NK-92 treated with Interleukin-12 subunit alpha and Interleukin-12 subunit beta, amount 100 ng/mL, for 24 hours (cell line): ENCODE measurements at regions not wholly inside any gene's neighbourhood (a gene's known extent, or its start where the extent isn't known, plus 50 kb on each side); places are given as distances from the start of the nearest gene placed in this dataset.

Source experiments
- DNase-seq: peaks from one replicate; lab custom pipeline; 2025; lab: John Stamatoyannopoulos, UW

DNA sequence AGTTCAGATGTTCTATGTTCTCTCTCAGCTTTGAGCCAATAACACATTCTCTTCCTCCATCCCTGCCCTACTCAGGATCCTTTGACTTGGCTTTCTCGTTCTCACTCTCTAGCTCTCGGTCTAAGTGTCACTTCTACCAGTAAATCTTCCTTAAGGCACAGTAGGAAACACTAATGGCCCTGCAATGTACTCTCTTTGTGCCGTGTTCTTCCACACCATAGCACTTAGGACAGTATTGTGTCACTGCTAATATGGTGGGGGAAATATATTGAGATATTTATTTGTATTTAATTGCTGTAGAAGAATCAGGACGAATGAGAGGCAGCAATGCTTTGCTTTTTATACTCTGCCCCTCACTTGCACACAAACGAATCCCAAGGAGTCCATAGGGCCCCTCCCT is 493.1 kb downstream of the SHISA9 start:
- no peak for DNase-seq

- no peak for DNase-seq
Observed at GRCh38 chr16:13397126-13397525, 495.7 kb downstream of the SHISA9 start.

DNA sequence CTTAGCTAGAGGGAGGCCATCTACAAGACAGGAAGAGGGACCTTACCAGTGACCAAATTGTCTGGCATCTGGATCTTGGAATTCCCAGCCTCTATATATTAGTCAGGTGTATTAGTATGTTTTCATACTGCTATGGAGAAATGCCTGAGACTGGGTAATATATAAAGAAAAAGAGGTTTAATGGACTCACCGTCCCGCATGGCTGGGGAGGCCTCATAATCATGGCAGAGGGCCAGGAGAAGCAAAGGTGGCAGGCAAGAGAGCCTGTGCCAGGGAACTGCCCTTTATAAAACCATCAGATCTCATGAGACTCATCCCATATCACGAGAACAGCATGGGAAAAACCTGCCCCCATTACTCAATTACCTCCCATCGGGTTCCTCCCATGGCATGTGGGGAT is 500.2 kb downstream of the SHISA9 start:
- no peak for DNase-seq

GRCh38 chr16:13402601-13403000 is 501.2 kb downstream of the SHISA9 start:
- no peak for DNase-seq

- no peak for DNase-seq
Observed at GRCh38 chr16:13403326-13403725, 501.9 kb downstream of the SHISA9 start.

DNA sequence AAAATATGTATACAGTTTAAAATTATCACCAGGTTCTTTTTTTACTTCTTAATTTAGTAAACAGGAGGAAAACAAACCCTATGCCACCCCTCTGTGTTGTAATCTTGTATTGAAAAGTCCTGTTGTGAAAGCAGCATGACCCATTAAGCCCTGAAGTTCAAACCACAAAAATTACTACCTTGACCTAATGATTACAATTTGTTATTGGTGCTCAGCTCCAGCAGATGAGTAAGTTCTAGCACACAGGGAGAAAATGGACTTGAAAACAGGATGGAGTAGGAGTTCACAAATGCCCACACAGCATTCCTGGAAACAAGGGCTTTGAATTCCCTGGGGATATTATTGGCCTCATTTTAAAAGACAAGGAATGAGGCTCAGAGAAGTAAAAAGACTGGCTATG is 505.8 kb upstream of the ERCC4 start:
- DNase-seq = no peak

GRCh38 chr16:13419589-13419988 is 500.4 kb upstream of the ERCC4 start:
- DNase-seq = no peak

- no peak for DNase-seq
Observed at GRCh38 chr16:13421726-13422125, 498.2 kb upstream of the ERCC4 start.

DNA sequence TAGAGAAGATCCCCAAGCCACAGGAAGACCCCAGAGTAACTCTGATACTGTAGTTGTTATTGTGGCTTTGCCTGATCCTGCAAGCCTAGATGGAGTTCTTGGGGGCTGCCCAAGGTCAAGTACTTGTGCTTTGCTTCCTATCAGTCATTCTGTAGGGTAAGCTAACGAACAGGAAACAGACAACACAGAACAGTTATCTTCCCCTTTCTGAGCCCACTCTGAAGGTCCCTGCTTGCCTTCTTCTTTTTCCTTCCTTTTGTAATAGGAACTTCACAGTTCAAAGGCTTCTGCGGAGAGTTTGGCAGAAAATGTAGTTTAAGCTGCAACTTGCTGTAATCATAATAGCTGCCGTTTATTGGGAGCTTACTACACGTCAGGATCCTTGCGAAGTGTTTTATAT is 494.1 kb upstream of the ERCC4 start:
- DNase-seq = no peak

GRCh38 chr16:13426269-13426668 is 493.7 kb upstream of the ERCC4 start:
- no peak for DNase-seq

DNA sequence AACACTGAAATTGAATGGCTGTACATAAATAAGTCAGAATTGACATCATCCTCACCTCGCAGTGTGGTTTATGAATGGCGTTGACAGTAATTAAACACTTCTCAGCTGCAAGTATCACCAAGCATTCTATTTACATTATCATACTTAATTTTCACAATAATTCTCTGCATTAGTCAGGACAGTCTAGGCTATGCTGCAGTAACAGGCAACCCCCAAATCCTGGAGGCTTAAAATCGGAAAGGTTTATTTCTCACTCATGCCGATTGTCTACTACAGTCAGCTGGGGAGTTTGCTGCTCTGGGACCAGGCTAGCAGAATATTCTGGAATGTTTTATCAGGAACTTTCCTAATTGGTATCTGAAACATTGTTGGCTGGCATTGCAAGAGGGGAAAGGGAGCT is 493.2 kb upstream of the ERCC4 start:
- DNase-seq = no peak

DNA sequence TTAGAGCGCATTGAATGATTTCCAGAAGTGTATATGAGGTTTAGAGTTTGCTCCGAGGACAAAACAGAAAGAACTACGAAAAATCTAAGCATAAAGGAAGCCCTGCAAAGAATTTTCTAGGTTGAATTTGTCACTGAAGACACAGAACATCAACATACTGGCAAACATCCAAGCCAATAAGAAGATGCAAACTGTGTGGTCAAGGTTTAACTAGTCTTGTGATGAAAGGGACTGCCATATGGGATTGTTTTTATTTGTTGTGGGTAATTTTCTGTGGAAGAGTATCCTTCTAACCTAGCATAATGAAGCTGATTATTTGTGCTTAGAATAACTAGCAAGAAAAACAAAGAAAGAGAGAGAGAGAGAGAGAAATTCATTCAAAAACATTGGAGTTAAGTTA is 492.0 kb upstream of the ERCC4 start:
- no peak for DNase-seq

DNA sequence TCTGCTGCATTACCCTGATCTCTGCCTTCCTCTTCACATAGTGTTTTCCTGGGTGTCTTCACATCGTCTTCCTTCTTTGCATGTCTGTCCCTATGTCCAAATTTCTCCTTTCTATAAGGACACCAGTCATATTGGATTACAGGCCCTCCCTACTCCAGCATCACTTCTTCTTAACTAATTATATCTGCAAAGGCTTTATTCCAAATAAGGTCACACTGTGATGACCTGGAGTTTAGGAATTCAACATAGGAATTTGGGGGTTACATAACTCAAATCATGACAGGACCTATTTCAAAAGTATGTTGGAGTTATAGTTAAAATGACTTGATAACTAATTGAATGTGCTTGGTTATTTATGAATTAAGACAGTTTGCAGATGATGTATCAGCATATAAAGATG is 490.5 kb upstream of the ERCC4 start:
- no peak for DNase-seq

- no peak for DNase-seq
Observed at GRCh38 chr16:13435415-13435814, 484.5 kb upstream of the ERCC4 start.

- no peak for DNase-seq
Observed at GRCh38 chr16:13435873-13436474, 484.0 kb upstream of the ERCC4 start.

- DNase-seq = no peak
Observed at GRCh38 chr16:13436641-13437412, 483.1 kb upstream of the ERCC4 start.

DNA sequence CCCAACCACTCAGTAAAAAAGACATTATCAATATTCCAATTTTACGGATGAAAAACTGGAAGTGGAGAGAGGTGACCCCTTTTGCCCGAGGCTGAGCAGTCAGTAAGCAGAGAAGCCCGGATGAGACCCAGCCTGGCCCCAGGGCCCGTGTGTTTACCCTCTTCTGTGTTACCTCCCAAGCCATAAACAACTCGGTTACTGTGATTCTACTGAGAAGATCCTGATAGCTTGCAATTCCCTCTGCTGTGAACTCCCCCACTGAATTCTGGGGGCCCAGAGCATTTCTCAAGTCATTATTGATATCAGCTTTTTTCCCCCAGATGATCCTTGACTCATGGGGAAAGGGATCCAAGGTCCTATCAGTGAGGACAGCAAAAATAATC is 482.6 kb upstream of the ERCC4 start:
- no peak for DNase-seq

DNA sequence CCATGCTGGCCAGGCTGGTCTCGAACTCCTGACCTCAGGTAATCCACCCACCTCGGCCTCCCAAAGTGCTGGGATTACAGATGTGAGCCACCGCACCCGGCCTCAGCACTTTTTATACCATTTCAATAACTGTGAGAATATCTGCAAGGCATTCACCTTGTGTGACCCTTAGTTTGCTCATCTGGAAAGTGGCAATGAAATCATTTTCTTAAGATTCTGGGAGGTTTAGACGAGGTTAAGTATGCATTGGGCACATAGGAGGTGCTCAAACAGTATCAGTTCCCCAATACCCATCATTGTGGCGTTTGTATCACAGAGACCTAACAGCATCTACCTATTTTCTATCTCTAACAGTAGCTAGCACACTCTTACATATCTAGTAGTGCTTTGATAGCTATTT is 481.9 kb upstream of the ERCC4 start:
- DNase-seq = no peak

DNA sequence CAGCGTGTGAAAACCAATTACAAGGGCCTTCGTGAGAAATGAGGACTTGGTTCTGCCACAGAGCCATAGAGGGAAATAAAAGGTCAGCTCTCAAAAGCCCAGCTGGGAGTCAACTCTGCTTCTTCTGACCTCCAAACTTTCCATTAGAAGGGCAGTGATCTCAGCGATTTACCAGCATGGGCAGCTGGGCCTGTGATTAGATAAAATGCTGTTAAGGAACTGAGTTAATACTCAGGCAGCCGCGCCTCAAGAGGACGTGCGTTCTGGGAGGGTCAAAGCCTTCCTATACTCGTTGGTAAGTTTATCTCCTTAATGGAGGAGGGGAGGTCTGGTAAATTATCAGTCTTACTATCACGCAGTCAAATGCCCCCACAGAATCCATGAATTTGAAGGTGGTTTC is 480.2 kb upstream of the ERCC4 start:
- DNase-seq = no peak

GRCh38 chr16:13441675-13442074 is 478.3 kb upstream of the ERCC4 start:
- no peak for DNase-seq

DNA sequence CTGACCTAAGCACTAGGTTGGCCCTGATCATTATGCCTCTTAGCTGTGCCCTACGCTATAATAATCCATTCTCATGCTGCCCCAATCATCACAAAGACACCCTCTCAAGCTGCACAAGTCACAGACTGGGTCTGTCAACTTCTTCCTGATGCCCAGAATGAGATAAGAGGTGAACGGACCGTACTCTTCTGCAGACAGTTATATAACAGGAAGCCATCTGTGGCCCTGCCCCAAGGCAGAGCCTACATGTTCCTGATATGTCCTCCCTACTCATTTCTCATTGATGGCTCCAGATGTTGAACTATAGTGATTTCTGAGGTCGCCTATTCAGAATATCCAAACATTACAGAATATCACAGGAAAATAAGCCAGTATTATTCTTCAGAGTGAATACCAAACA is 471.6 kb upstream of the ERCC4 start:
- DNase-seq = no peak

DNA sequence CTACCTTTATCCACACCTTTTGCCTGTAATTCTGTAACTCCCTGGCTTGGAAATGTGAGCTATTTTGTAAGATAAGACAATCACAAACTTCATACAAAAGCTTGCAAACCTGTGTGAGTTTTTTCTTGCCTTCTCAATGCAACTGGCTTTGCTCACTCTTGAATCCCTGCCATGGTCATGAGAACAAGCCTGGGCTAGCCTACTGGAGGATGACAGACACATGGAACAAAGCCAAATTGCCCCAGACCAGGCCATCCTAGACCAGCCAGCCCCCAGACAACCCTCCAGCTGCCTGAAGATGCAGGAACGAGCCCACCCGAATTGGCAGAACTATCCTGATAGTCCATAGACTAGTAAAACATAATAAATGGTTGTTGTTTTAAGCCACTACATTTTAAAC is 466.6 kb upstream of the ERCC4 start:
- no peak for DNase-seq

GRCh38 chr16:13453938-13454553 is 465.9 kb upstream of the ERCC4 start:
- no peak for DNase-seq

DNA sequence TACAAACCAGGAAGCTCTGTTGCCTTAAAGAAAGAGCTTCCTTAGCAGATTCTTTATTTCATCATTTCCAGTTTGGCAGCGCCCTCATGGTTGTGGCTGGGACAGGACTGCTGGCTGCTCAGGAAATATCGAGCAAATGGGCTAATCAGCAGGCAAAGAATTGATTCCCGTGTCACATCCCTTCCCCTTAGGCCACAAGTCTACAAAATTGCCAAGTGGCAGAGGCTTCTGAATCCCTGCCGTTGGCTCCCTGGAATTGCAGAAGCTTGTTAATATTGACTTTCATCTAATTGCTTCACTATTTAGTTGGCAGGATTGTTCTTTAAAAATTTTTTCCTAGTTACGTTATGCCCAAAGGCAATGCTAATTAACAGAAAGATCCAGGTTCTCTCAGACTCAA is 456.3 kb upstream of the ERCC4 start:
- no peak for DNase-seq
